IPS DF 4.7 (cell line): ENCODE measurements at regions not wholly inside any gene's neighbourhood (a gene's known extent, or its start where the extent isn't known, plus 50 kb on each side); places are given as distances from the start of the nearest gene placed in this dataset.

Experiments used
- DNase-seq: peaks from one replicate; pipeline ENCODE4 v3.0.0-alpha.2; 2013; ENCODE audit warnings: low spot score; ENCODE audit errors: extremely low read depth

DNA sequence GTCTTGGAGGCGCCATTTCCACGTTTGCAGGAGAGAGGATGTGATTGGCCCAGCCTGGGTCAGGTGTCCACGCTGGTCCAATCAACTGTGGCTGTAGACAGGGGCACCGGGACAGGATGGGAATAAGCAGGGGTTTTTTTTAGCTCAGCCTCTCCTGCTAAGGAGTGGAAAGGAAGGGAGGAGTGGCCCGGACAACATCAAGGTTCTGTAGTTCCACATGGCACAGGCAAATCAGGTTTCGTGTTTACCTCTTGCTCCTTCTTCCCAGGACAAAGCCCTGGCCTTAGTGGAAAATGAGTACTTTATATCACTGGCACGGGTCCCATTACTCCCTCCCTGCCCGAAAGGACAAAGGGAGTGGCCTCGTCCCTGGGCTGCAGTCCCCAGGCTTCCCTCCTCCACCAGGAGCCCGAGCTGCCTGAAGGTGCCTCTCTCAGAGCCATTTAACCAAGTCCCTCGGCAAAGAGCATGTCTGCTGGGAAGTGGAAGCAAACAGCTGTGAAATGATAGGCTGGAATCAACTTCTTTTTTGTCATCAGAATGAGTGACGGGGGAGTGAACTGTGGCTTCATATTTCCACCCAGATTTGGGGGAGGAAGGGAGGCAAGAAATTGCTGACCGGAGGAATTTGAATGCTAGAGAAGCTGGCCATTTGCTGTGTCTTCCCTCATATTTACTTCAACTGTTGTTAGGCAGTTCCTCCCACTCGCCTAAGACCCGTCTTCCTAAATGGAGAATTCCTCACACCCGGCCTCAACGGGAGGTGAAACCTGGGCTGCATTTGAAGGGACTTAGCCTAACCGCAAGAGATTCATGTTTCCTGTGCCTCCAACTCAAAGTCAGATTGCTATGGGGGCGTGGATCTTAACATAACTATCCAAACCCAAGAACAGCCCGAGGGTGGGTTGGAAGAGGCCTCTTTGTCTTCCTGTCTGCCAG lies 84.9 kb upstream of the SLC44A3 start:
- DNase-seq, result peak; percentile 16

DNA sequence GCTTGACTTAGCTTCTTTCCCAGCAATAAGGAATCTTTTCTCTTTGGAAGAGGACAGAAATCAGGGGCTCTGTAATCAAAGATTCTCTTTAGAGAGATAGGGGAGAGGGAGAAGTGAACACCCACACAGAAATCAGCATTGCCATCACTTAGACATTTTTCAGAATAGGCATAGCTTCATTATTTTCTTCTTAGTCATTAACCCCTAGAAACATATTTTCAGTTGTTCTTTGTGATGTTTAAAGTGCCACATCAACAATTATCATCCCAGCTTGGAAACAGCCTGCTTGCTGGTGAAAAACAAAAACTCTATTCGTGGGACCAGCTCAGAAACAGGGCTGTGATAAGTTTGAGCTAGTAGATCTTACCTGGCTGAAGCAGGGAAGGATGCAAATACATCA lies 88.3 kb upstream of the SLC44A3 start:
- DNase-seq, result no peak

DNA sequence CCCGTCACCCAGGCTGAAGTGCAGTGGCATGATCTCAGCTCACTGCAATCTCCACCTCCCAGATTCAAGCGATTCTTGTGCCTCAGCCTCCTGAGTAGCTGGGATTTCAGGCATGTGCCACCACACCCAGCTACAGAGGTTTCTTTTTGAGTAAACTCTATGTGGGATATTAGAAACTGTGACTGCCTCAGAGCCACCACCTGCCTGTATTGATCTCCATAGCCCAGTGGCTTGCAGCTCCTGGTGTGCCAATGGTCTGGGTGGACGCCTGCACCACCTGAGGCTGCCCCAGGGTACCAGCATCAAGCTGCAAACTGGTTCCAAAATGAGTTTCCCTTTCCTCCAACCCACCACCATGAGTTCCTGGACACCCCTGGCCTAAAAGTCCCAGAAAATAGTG lies 89.7 kb upstream of the SLC44A3 start:
- no peak for DNase-seq

DNA sequence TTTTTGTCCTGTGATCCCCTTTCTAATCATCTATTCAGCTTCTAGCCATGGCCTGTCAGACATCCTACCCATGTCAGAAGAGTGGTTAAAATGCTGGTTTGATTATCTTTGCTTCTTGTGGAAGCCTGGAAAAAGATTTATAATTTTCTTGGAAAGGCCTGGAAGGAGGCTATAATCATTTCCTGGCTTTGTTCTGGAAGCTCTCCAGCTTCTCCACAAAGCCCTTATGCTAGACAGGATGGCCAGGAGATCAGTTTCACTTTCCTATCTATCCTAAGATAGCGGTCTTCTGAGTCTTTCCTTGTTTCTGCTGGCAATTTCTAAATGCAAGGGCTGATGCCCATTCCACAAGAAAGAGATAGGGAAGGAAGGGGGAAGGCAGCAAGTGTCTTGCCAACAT lies 90.9 kb upstream of the SLC44A3 start:
- DNase-seq, result no peak

DNA sequence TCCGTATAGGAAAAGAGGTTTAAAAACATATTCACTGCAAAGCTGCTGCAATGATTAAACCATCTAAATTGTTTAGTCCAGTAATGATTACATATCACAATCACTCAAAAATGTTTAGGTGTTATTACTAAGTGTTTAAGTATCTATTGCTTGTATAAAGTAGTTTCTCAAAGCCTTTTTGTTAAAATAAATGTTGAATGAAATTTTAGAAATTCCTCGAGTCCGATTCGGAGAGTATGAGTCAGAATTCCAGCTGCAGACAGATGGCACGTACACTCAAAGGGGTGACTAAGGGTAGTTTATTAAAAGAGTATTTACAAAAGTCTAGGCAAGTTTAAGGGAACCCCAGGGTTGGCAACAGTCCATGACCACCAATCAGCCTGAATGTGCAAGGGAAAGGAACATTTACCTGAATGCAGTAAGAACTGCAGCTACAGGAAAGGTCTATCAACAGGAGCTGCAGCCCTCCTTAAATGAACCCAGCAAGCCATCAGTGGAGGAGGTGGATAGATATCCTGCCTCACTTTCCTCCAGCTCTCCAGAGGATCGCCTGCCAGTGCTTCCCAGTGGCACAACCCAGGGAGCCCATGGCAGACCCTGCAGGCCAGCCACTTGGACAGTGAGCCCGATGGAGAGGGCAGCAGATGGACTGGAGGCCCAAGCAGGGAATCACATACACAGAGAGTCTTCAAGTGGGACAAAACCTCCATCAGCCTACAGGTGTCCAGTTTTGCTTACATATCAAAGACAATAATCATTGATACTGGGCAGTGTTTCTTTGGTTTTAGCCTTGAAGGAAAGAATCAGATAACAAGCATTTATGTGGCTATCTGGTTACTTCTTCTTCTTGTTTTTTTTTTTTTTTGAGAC lies 92.1 kb upstream of the SLC44A3 start:
- DNase-seq, result no peak

DNA sequence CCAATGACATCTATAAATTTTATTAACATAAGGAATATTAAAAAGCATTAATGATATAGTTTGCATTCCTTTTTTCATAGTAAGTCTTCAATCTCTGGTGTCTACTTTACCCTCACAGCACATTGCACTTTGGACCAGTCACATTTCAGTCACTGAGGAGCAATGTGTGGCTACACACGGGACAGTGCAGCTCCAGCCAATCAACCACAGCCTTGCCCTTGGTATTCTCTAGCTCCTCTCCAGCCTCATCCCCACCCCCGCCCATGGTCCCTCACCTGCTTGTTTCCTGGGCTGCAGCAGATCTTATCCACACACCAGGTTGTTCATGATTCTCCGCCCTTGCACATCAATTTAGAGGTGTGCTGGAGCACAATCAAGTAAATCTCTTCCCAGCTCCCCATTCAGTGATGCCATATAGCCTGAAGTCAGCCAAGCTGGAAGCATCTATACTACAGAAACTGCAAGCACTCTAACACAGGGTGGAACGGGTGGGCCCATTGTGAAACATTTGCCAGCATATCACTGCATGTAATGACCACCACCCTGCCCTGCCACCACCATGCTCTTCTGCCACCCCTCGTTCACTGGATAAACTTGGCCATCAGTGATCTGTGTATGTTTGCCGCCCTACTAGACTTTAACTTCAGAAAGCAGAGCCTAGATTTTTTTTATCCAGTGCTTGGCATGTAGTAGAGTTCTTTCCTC lies 93.0 kb upstream of the SLC44A3 start:
- DNase-seq, result no peak

DNA sequence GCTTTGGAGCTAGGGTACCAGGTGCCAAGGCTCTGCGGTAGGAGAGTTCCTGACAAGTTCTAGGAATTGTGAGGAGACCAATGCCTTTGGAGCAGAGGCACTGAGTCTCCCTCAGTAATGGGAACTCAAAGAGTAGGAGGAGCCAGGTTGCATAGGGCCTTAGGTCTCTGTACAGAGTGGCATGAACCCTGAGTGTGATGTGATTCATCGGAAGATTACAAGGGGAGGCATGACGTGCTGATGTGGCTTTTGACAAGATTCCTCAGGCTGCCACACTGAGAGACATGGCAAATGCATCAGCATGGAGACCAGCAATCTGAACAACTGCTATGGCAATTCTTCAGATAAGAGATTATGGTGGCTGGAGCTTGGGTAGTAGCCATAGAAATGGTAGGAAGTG lies 94.6 kb upstream of the SLC44A3 start:
- no peak for DNase-seq

DNA sequence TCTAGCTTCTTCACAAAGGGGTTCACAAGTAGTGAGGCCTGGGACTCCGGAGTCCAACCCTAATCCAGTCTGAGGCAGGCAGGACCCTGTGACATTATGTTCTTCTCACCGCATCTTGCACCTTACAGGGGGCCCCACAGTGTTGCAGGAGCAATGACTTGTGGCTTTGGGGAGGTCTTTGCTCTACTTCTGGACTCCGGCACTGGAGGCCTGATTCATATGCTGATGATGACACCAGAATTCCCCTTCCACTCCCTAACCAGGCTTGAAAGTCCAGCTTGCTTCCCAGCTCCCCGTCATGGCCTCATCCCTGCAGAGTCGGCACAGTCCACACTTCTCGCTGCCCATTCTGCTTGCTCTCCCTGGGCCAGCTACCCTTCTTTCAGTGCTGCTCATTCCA lies 96.3 kb upstream of the SLC44A3 start:
- no peak for DNase-seq

DNA sequence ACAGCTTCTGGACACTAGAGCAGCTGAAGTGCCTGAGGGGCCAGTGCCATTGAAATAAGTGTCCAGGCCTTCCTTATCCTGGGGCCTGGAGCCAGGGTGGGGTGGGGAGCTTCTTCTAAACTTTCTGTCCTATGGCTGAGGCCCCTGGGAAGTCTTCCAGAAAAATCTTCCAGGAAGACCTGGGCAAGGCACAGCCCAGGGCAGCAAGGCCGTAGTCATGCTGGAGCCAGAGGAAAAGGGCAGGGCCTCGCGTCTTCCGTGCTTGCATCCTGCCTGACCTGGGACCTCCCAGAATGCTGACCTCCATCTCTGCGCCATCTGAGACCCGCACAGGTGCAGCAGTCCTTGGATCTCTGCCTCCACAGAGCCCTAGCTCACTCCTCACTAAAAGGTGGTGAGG lies 96.7 kb upstream of the SLC44A3 start:
- no peak for DNase-seq

DNA sequence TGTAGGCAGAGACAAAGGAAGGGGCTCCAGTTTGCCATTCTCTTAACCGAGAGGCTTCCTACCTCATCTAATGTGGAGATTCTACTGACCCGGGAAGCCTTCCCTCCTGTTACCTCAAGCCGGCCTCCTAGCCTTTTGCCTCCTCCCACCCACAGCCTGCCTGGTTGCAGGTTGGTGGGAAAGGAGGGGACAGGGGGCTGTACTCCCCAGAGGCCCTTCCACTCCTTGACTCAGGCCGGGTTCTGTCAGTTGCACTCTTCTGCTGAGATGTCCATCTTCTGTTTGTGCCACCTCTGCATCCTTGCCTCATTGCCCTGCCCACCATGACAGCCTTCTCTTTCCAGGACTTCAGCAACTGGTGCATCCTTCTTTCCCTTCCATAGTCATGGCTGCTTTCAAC lies 98.0 kb upstream of the SLC44A3 start:
- no peak for DNase-seq

DNA sequence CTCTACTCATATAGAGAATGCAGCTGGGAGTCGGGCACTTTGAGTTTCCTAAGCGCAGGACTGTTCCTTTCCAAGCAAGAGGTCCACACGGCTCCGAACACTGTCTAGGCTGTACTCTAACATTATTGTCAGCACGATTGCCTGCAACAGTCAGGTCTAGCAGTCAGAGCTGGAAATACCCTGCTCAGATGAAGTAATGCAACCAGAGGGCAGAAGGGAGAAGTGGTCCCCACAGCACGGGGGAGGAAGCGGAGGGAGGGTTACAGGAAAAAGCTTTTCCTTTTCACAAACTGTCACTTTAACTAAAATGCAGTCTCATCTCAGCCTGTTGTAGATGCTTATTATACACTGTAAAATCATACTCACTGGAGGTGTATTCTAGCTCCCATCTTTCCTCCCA lies 98.9 kb upstream of the SLC44A3 start:
- DNase-seq, result no peak

DNA sequence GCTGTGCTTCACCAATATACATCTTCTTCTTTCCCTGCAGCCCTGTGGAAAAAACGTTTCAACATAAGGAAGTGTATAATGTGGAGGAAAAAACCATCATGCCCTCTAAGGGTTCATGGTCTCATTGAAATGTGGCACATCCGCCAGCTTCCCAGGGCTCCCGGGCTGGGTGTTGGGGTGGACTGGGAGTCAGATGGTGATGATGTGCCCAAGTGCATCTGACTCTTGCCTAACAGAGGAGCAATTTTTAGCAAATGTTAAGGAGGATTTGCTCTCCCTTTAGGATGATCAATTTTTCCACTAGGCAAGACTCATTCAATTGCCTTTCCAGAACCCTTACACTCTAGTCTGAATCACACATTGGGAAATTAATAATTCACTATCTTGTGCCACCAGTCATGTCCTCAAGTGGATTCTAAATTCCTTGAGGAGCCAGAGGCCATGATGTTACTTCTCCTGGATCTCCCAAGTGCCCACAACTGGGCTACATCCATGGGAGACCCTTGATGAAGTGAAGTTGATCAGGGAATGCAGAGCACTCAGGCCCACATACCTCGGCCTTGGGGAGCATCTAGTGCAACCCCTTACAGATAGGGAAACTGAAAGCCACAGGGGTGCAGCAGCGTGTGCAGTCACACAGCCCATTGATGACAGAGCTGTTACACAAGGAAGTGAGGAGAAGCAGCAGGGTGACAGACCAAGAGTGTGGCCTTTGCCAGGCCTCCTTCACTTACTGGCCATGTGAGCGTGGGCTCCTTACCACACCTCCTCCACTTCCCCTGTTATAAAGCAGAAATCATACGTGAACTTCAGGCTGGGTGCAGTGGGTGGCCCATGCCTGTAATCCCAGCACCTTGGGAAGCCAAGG lies 100.0 kb upstream of the SLC44A3 start:
- no peak for DNase-seq

DNA sequence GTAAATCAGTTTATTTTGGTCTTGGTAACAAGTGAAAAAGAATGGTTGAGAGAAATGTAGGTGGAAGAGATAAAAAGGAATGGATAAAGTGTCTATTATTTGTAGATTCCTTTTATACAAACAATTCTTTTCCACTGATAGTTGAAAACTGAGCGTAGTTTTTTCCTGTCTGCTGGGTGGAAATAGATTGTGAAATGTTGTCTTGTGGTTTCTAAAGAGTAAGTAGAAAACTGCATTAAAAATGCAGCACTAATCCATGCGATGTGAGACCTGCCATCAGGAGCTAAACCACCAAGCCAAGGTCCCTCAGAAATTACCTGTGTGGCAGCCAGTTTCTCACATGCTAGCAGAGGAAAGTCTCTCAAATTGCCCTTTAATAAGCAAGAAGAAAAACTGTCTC lies 103.2 kb upstream of the SLC44A3 start:
- DNase-seq, result no peak

DNA sequence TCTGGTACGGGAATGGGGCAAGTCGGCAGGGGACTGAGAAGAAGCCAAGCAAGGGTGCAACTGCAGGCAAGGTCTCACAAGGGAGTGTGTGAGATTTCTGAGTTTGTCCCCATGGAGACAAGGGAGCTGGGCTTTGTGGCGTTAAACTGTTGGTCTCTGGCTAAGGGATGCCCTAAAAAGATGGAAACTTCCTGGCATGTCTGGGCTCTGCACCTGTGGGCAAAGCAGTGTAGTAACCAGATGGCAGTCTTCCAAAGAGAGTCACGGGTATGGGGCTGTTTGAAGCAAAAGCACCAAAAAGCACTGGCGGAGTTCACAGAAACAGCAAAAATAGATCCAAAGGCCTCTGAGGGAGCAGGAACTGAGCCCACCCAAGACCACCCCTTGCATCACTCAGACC lies 104.8 kb upstream of the SLC44A3 start:
- DNase-seq, result no peak

DNA sequence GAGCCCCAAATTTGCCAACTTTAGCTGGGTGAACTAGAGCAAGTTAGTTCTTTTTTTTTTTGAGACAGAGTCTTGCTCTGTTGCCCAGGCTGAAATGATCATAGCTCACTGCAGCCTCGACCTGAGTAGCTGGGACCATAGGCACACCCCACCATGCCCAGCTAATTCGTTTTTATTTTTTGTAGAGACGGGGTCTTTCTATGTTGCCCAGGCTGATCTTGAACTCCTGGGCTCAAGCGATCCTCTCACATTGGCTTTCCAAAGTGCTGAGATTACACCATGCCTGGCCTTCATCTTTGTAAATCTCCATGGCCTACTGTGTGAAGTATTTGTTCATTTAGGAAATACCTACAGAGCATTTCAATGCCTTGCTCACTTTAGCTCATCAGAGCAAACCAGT lies 105.6 kb upstream of the SLC44A3 start:
- DNase-seq, result no peak

DNA sequence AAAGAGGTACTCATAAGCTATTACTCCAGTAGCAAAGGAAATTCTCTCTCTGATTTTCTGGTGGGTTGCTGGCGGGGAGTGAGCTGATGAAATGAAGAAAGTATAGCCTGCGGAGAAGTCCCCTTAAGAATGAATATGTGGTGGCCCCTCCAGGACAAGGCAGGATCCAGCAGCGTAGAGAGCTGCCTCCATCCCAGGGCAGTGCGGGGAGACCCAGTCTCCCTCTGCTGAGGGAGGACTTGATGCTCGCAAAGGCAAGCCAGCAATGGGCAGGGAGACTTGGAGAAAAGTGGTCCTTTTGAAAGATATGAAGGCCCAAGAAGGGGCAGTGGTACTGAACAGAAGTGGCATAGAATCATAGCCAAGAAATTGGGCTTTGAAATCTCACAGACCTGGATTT lies 106.0 kb upstream of the SLC44A3 start:
- no peak for DNase-seq

DNA sequence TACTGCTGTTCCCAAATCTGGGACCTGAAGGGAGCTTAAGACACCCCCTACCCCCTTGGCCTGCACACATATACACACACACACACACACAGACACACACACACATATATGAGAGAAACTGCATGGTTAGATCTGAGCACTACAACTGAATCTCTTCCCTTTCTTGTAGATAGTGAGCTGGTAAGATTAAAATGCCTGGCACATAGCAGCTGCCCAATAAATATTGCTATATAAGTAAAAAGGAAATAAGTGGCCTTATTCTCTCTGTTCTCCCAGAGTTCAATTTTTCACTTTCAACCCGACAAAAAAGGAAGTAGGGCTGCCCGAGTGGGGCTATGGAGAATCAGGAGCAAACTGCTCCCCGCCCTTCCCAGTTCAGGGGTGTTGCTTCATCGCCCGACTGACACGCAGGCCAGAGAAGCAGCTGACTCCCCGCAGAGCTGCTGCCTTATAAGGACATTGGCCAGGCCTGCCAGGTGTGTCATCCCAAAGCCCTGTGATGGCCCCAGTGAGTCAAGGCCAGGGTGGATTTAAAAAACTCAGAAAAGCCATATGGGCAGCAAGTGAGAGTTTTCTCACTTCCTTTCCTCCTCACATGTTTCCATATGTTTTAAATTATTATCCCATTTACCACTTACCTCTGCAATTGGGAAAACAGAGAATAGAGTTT lies 106.5 kb upstream of the SLC44A3 start:
- peak; percentile 64 for DNase-seq

DNA sequence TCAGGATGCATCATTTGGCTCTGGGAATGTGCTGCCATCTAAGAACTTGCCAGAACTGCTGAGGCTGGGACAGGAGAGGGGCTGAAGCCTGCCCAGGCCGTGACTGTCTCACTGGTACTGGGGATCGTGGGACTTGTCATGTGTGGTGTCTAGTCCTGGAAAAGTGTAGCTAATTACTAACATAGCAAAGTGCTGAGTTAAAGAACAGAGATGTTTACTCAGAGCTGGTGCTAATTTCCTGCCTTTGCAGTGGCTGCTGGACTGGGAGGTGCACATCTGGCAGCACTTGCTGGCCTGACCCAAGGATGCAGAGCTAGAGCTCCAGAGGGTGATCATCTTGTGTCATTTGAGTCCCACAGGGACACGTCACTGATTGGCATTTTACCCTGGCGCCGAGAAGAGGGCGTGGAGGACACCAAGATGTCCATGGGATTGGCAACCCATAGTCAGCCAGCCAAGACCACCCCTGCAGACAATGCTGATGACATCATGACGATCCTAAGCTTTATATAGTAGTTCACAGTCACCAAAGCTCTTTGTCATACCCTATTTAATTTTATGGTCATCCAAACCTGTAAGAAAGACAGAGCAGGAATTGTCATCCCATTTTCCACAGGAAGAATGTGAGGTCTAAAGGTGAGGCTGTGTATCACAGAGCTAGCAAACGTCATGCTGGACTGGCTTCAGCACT lies 110.1 kb upstream of the SLC44A3 start:
- no peak for DNase-seq

DNA sequence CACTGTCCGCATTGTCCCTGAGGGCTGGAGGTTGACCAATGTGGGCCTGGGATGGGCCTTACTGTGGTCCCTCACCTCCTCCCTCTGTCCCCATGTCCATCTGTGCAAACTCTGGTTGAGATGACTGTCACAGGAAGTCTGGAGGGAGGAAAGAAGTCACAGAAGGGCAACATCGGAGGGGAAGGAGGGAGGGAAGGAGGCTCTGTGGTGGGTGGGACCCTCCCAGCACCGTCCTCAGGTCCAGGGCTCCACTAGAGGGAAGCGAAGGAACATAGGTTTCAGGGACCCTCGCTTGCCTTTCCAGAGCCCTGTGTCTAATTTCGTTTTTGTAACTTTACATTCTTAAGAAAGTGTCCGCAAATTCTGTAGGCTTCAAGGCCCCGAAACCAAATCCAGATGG lies 111.3 kb upstream of the SLC44A3 start:
- no peak for DNase-seq

DNA sequence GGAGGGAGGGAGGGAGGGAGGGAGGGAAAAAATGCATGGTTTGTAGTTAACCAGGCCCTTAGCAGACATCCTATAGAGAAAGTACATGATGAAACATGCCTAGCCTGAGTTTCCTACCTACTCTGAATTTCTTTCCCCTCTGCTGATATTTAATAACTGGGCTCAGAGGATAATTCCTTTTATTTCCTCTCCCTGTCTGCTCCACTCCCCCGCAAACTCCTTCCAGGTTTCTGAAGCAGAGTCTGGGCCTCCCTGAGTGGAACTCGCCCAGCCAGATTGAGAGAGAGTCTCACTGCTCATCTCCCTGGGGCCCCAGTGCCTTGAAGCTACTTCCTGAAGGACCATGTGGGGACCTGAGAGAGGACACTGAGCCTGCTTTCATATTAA lies 111.9 kb upstream of the SLC44A3 start:
- DNase-seq, result no peak
